ENCODE measurements at regions not wholly inside any gene's neighbourhood (a gene's known extent, or its start where the extent isn't known, plus 50 kb on each side); places are given as distances from the start of the nearest gene placed in this dataset.
"Not testable (repeated sequence)": the region's sequence is repeated elsewhere in the genome, so short reads cannot be mapped to it uniquely, and the experiment has no call there.

DNA sequence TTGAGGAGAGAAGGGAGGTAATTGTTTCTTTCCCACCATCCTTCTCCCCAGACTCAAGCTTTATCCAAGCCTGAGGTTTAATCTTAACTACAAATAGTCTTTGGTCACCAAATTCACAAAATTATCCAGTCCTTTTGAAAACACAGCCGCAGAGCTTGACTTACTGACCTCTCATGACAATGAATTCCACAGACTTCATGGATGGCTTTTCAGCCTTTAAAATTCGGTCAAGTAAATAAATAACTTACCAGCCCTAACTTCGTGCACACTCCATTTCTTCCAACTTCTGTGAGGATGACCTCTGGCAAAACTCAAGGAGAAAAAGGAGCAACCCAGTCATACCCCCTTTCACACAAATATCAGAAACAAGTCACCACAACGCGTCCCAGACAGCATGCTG, 137.0 kb upstream of the CDKN3 start:
- H3K36me3 ChIP-seq, result no peaks in the 10 kb centered on the region
- intact Hi-C loops (cut with DNase I), result no loop called here
- H3K4me3 ChIP-seq, result no peak overlapping the region
- DNase-seq, result no peak
- no peaks in the 10 kb centered on the region for H3K9me3 ChIP-seq
- H3K4me1 ChIP-seq, result no peaks in the 10 kb centered on the region
- TF ChIP-seq CTCF (IDR thresholded peaks at IDR 0.05), result no peak
- TF ChIP-seq POLR2A (IDR thresholded peaks at IDR 0.05), result no peak
- no peak overlapping the region for H3K27ac ChIP-seq
- no peaks in the 10 kb centered on the region for H3K27me3 ChIP-seq
- WGBS, 2 donors, result 87 to 90% methylated on average over 5 of the region's 5 CpGs

DNA sequence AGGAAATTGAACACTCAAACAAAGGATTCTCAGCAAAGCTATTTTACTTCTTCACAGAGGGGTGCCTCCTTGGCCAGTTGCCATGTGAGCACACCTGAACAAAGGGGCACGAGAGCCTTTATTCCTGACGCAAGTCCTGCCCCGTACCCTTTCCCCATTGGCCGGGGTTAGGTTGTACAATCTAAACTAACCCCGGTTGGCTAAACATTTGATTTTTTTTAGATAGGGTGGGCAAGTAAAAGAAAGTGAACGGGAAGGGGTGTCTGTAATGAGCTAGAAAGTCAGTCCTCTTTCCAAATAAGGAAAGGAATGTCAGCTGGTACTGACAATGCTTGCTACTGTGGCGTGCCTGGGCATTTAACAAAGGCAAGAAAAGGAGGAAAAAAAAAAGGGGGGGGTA, 135.5 kb upstream of the CDKN3 start:
- WGBS, 2 donors, result 86% methylated on average over 7 of the region's 7 CpGs
- Histone ChIP-seq H3K4me1 (no peaks in the 10 kb centered on the region), H3K9me3 (no peaks in the 10 kb centered on the region), H3K27ac (no peak overlapping the region), H3K4me3 (no peak overlapping the region), H3K36me3 (no peaks in the 10 kb centered on the region), H3K27me3 (no peaks in the 10 kb centered on the region)
- no peak for DNase-seq
- no peak for TF ChIP-seq POLR2AphosphoS5 (IDR thresholded peaks at IDR 0.05)
- TF ChIP-seq CTCF (IDR thresholded peaks at IDR 0.05), result no peak
- TF ChIP-seq POLR2A (IDR thresholded peaks at IDR 0.05), result no peak
- intact Hi-C loops (cut with DNase I), result no loop called here

- H3K27ac ChIP-seq; H3K4me1 ChIP-seq; H3K36me3 ChIP-seq; H3K4me3 ChIP-seq; H3K9me3 ChIP-seq; H3K27me3 ChIP-seq; DNase-seq; intact Hi-C loops (cut with DNase I): not testable (repeated sequence)
- WGBS, 2 donors, result 90 to 92% methylated on average over 3 of the region's 3 CpGs
Measured at GRCh38 chr14:54266616-54267015, 130.2 kb upstream of the CDKN3 start.

DNA sequence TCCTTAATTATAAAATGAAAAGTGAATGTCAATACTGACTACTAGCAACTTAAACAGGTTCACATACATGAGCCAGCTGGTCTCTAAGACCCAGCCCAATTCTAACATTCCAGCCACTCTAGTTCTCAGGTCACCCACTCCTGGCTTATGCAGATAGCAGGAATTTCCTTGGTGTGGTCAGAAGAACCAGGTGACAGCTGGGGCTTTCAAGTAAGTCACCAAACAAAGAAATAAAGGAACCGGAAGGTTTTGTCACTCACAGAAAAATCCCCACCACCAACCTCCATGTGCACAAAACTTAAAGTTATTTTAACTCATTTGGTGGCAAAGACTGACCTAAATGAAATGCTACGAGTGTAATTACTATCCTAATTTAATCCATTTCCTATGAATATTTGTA, 129.6 kb upstream of the CDKN3 start:
- WGBS, 2 donors, result 79 to 91% methylated on average over 2 of the region's 2 CpGs
- Histone ChIP-seq H3K4me3 (no peak overlapping the region), H3K4me1 (no peaks in the 10 kb centered on the region), H3K27ac (no peak overlapping the region), H3K36me3 (no peaks in the 10 kb centered on the region), H3K27me3 (no peaks in the 10 kb centered on the region), H3K9me3 (no peaks in the 10 kb centered on the region)
- TF ChIP-seq POLR2AphosphoS5 (IDR thresholded peaks at IDR 0.05) (no peak), EP300 (IDR thresholded peaks at IDR 0.05) (no peak)
- intact Hi-C loops (cut with DNase I), result no loop called here
- DNase-seq, result no peak

DNA sequence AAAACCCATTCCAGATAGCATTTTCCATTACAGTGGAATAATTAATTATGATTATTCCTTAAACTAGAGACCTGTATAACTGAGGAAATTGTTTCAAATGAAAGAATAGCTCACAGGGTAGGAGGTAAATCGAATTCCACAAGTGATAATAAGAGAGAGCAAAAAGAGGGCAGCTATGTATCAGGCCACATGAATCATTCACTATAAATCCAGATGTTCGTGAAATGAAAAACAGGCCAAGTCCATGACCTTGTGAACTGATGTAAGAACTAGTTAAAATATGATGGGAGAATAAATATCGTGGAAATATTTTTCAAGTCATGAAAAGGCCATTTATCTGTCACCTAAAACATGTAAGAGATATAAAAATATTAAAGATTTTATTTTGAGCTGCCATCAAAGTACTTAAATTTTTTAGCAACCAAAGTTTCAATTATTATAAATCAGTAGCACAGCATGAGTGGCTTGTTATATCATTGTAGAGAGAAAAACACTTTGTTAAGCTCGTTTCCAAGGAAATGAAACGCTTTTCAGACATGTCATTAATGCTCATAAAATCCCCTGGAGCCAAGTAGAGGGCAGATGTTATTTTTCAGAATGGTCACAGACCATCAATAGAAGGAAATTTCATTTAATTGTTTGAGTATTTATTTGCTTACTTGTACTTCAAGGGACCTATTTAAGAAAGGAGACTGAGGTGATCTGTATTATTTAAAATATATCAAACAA, 120.6 kb upstream of the CDKN3 start:
- no peak for DNase-seq
- Histone ChIP-seq H3K9me3 (no peaks in the 10 kb centered on the region), H3K4me3 (no peak overlapping the region), H3K27me3 (no peaks in the 10 kb centered on the region), H3K27ac (no peak overlapping the region), H3K36me3 (no peaks in the 10 kb centered on the region), H3K4me1 (no peaks in the 10 kb centered on the region)
- 60 to 63% methylated on average over 5 of the region's 5 CpGs for WGBS, 2 donors
- intact Hi-C loops (cut with DNase I), result no loop called here
- TF ChIP-seq CTCF (IDR thresholded peaks at IDR 0.05) (no peak), POLR2A (IDR thresholded peaks at IDR 0.05) (no peak), POLR2AphosphoS5 (IDR thresholded peaks at IDR 0.05) (no peak), EP300 (IDR thresholded peaks at IDR 0.05) (no peak)

DNA sequence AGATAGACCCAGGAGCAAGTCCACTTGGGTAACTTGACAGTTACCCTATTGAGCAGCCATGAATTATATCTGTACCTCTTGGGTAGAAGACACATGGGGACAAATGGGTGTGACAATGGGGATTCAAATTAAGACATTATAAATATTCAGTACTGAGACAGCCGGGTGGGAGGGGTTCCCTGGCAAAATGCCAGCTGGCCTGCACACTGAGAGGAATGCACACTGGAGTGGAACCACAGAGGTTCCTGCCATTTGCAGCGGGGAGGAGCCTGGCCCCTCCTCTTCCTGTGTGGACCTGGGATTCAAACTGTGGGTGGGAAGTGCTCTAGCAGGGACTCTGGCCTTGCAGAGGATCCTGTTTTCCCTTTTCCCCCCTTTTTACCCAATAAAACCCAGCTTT, 118.7 kb upstream of the CDKN3 start:
- H3K4me1 ChIP-seq, result no peaks in the 10 kb centered on the region
- H3K27ac ChIP-seq, result no peak overlapping the region
- no peaks in the 10 kb centered on the region for H3K9me3 ChIP-seq
- H3K36me3 ChIP-seq, result no peaks in the 10 kb centered on the region
- TF ChIP-seq POLR2AphosphoS5 (IDR thresholded peaks at IDR 0.05) (no peak), POLR2A (IDR thresholded peaks at IDR 0.05) (no peak), EP300 (IDR thresholded peaks at IDR 0.05) (no peak), CTCF (IDR thresholded peaks at IDR 0.05) (no peak)
- 53 to 60% methylated on average over 2 of the region's 2 CpGs for WGBS, 2 donors
- no peak overlapping the region for H3K4me3 ChIP-seq
- intact Hi-C loops (cut with DNase I), result no loop called here
- no peaks in the 10 kb centered on the region for H3K27me3 ChIP-seq
- no peak for DNase-seq
